Esophagus muscularis mucosa (tissue), 3 donors: ENCODE measurements at regions not wholly inside any gene's neighbourhood (a gene's known extent, or its start where the extent isn't known, plus 50 kb on each side); places are given as distances from the start of the nearest gene placed in this dataset.
"Not testable (repeated sequence)": the region's sequence is repeated elsewhere in the genome, so short reads cannot be mapped to it uniquely, and the experiment has no call there.

ENCODE experiments used
- CTCF ChIP-seq, 3 experiments: fragments of 200-600 bp in 2 of 3; fragments of 450-650 bp in 1 of 3; sonication (generic) in 2 of 3; IDR thresholded peaks; one replicate each; pipeline ENCODE4 v1.5.1; 2017 to 2019; ENCODE audit warnings: antibody characterized with exemption in 3 of 3, mild to moderate bottlenecking in 2 of 3, moderate library complexity in 1 of 3
- POLR2A ChIP-seq: fragments of 450-650 bp; IDR thresholded peaks from one replicate; pipeline ENCODE4 v1.6.1; 2017; ENCODE audit warnings: antibody characterized with exemption, moderate library complexity, mild to moderate bottlenecking, low read depth

- TF ChIP-seq CTCF (IDR thresholded peaks at IDR 0.05); POLR2A: not testable (repeated sequence)
Observed at GRCh38 chr21:35709990-35710389, 350.3 kb downstream of the SETD4 start.
